ENCODE measurements at regions not wholly inside any gene's neighbourhood (a gene's known extent, or its start where the extent isn't known, plus 50 kb on each side); places are given as distances from the start of the nearest gene placed in this dataset.

DNA sequence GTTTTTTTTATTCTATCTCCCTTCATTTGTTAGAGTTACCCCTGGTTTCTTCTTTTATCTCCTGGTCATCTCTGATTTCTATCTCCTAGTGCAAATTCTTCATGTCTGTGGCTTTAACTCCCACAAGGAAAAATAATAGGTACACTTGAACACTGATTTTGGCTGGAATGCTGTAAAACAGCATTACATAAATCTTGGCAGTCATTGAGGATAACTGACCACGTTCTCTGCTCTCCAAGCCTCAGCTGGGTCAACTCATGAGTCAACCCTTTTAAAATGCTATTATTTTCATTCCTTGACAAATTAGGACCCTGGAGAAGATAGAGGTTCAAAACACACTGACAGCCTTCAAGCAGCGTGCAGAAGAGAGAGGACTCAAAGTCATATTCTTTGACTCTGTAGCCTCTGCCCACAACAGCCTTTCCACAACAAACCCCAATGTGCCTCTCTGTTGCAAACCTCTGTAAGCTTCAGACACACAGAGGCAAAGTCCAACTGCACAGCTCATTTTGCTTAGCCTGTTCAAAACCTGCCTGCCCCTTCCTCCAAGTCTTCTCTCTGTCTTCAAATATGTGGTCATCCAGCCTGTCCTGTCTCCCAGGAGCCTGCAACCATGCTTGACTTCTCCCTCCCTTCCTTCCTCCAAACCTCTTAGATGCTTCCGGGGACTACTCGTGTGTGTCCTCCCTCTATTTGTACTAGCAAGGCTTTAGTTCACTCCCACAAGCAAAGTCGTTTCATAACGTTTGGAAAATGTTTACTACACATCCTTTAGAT lies 398.4 kb downstream of the MED10 start:
- no peaks in the 10 kb centered on the region for H3F3A ChIP-seq (ENCODE audit: insufficient read depth, low read length)
- H3K9ac ChIP-seq (ENCODE audit: low read length) = no peak overlapping the region
- peak overlapping the region; percentile 53; the same call in 1 of the 2 replicates for H3K27ac ChIP-seq (ENCODE audit: low read length)
- no peaks in the 10 kb centered on the region for H3K79me2 ChIP-seq (ENCODE audit: low read length)
- H4K20me1 ChIP-seq (ENCODE audit: insufficient read depth, low read length) = no peaks in the 10 kb centered on the region
- H3K4me2 ChIP-seq (ENCODE audit: low read depth, low read length) = no peak overlapping the region
- no peaks in the 10 kb centered on the region for H3K27me3 ChIP-seq (replicated peaks; ENCODE audit: insufficient read depth, low read length)
- no peak for DNase-seq
- no peak overlapping the region for H2AFZ ChIP-seq (ENCODE audit: low read length)
- H3K4me3 ChIP-seq (ENCODE audit: low read length) = no peak overlapping the region
- H3K9me3 ChIP-seq (replicated peaks; ENCODE audit: insufficient read depth, low read length) = no peaks in the 10 kb centered on the region
- H3K36me3 ChIP-seq (replicated peaks; ENCODE audit: insufficient read depth, low read length) = no peaks in the 10 kb centered on the region
- H3K9me2 ChIP-seq (replicated peaks; ENCODE audit: insufficient read depth, low read length) = no peaks in the 10 kb centered on the region
- TF ChIP-seq CTCF (IDR thresholded peaks at IDR 0.05; ENCODE audit: low read length) (no peak), EZH2 (optimal IDR thresholded peaks at IDR 0.05; ENCODE audit: low read depth, low read length) (no peak), EZH2phosphoT487 (IDR thresholded peaks at IDR 0.05; ENCODE audit: low read length) (no peak)
- peaks cover 17% of the 10 kb centered on the region for H3K4me1 ChIP-seq (ENCODE audit: low read length)

- H3K9me3 ChIP-seq (replicated peaks; ENCODE audit: insufficient read depth, low read length) = no peaks in the 10 kb centered on the region
These were observed 399.0 kb downstream of the MED10 start for GRCh38 chr5:5979377-5979760.

DNA sequence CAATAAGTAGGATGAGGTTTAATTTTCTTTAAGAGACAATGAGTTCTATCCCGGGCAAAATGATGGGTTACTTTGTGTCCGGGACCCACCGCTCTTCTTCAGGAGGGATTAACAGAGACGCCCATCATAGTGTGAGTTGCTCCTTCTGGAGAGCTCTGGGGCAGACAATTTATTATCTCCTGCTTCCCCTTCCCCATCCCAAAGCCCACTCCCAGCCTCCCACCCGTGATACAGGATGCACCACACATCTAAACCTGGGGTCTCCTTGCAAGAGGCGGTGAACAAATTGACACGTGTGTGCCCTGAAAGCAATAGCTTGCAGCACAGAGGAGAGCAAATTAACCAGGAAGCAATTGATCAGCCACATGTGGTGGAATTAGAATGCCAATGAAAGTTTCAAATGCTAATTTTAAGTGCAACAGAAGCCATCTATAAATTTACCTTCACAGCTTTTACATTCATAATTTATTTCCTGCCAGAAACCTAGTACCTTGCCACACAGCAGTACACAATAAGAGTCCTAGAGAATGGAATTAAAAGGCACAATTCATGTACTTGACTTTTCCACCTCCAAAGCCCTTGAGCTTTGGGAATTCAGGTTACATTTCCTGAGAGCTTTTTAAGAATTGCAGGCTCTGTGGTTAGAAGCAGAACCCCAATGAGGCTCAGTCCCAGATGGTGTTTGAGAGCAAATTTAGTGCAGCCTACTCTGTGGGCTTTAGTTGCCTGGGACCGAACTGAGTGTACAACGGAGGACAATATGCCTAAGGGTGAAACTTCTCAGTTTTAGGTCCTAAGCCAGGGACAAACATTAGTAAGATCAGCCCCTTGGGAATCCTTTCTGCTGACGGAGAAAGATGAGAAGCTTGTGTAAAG lies 399.6 kb downstream of the MED10 start:
- H3K36me3 ChIP-seq (replicated peaks; ENCODE audit: insufficient read depth, low read length) = no peaks in the 10 kb centered on the region
- no peak overlapping the region for H3K9ac ChIP-seq (ENCODE audit: low read length)
- peak overlapping the region; percentile 2 for H3K4me2 ChIP-seq (ENCODE audit: low read depth, low read length)
- H3K9me3 ChIP-seq (replicated peaks; ENCODE audit: insufficient read depth, low read length) = no peaks in the 10 kb centered on the region
- no peaks in the 10 kb centered on the region for H3K27me3 ChIP-seq (replicated peaks; ENCODE audit: insufficient read depth, low read length)
- H3K4me3 ChIP-seq (ENCODE audit: low read length) = no peak overlapping the region
- no peaks in the 10 kb centered on the region for H3K9me2 ChIP-seq (replicated peaks; ENCODE audit: insufficient read depth, low read length)
- no peaks in the 10 kb centered on the region for H3K79me2 ChIP-seq (ENCODE audit: low read length)
- H3F3A ChIP-seq (ENCODE audit: insufficient read depth, low read length) = no peaks in the 10 kb centered on the region
- DNase-seq = peak; percentile 9
- H3K4me1 ChIP-seq (ENCODE audit: low read length) = peaks cover 17% of the 10 kb centered on the region
- no peaks in the 10 kb centered on the region for H4K20me1 ChIP-seq (ENCODE audit: insufficient read depth, low read length)
- no peak for TF ChIP-seq CTCF (IDR thresholded peaks at IDR 0.05; ENCODE audit: low read length)
- TF ChIP-seq EZH2phosphoT487 (IDR thresholded peaks at IDR 0.05; ENCODE audit: low read length) = no peak
- no peak for TF ChIP-seq EZH2 (optimal IDR thresholded peaks at IDR 0.05; ENCODE audit: low read depth, low read length)
- H2AFZ ChIP-seq (ENCODE audit: low read length) = peak overlapping the region; percentile 18
- H3K27ac ChIP-seq (ENCODE audit: low read length) = peak overlapping the region; percentile 53; the same call in 1 of the 2 replicates

More at GRCh38 chr5:5979377-5979760, 399.0 kb downstream of the MED10 start:
- Histone ChIP-seq H3K4me3 (ENCODE audit: low read length) (no peak overlapping the region), H3K9ac (ENCODE audit: low read length) (no peak overlapping the region), H3F3A (ENCODE audit: insufficient read depth, low read length) (no peaks in the 10 kb centered on the region), H3K79me2 (ENCODE audit: low read length) (no peaks in the 10 kb centered on the region), H3K4me1 (ENCODE audit: low read length) (peaks cover 17% of the 10 kb centered on the region), H3K27ac (ENCODE audit: low read length) (peak overlapping the region; percentile 53; the same call in 1 of the 2 replicates), H2AFZ (ENCODE audit: low read length) (peak overlapping the region; percentile 18; the same call in 1 of the 2 replicates), H3K4me2 (ENCODE audit: low read depth, low read length) (peak overlapping the region; percentile 2), H3K36me3 (replicated peaks; ENCODE audit: insufficient read depth, low read length) (no peaks in the 10 kb centered on the region), H3K9me2 (replicated peaks; ENCODE audit: insufficient read depth, low read length) (no peaks in the 10 kb centered on the region), H4K20me1 (ENCODE audit: insufficient read depth, low read length) (no peaks in the 10 kb centered on the region), H3K27me3 (replicated peaks; ENCODE audit: insufficient read depth, low read length) (no peaks in the 10 kb centered on the region)
- TF ChIP-seq EZH2phosphoT487 (IDR thresholded peaks at IDR 0.05; ENCODE audit: low read length) (no peak), CTCF (IDR thresholded peaks at IDR 0.05; ENCODE audit: low read length) (no peak), EZH2 (optimal IDR thresholded peaks at IDR 0.05; ENCODE audit: low read depth, low read length) (no peak)
- peak; percentile 94 for DNase-seq

All from MM.1S (cell line).